ENCODE measurements at regions not wholly inside any gene's neighbourhood (a gene's known extent, or its start where the extent isn't known, plus 50 kb on each side); places are given as distances from the start of the nearest gene placed in this dataset.
A peak's percentile ranks its signal among the peaks of the same experiment; 100 is the strongest.

- no peaks in the 10 kb centered on the region for H3K36me3 ChIP-seq
- H3K9me3 ChIP-seq = no peaks in the 10 kb centered on the region
- TF ChIP-seq CTCF (IDR thresholded peaks at IDR 0.05) = no peak
- TF ChIP-seq POLR2A (IDR thresholded peaks at IDR 0.05) = no peak
- no peak for TF ChIP-seq EP300 (IDR thresholded peaks at IDR 0.05)
- TF ChIP-seq POLR2AphosphoS5 (IDR thresholded peaks at IDR 0.05) = no peak
- no peak for DNase-seq
- peaks cover 0 to 14% (median 10%) of the 10 kb centered on the region in 4 donors for H3K4me1 ChIP-seq
- no peaks in the 10 kb centered on the region for H3K27me3 ChIP-seq
- intact Hi-C loops (cut with DNase I) = no loop called here
- H3K4me3 ChIP-seq = no peak overlapping the region
- peak overlapping the region in 1 of 4 donors; percentile 41 for H3K27ac ChIP-seq
- WGBS, 2 donors = 85 to 93% methylated on average over 3 of the region's 3 CpGs
Observed at GRCh38 chr1:239527051-239527693, 140.8 kb downstream of the CHRM3 start.

GRCh38 chr1:239536165-239536849 lies 149.9 kb downstream of the CHRM3 start:
- peaks cover 0 to 41% (median 31%) of the 10 kb centered on the region in 4 donors for H3K4me1 ChIP-seq
- intact Hi-C loops (cut with DNase I) = no loop called here
- no peaks in the 10 kb centered on the region for H3K27me3 ChIP-seq
- no peak for TF ChIP-seq POLR2A (IDR thresholded peaks at IDR 0.05)
- TF ChIP-seq POLR2AphosphoS5 (IDR thresholded peaks at IDR 0.05) = no peak
- no peak for TF ChIP-seq EP300 (IDR thresholded peaks at IDR 0.05)
- peak overlapping the region in 2 of 4 donors; percentile 17 to 19 for H3K27ac ChIP-seq
- WGBS, 2 donors = 72 to 73% methylated on average over 5 of the region's 5 CpGs
- no peak overlapping the region for H3K4me3 ChIP-seq
- H3K36me3 ChIP-seq = no peaks in the 10 kb centered on the region
- H3K9me3 ChIP-seq = no peaks in the 10 kb centered on the region
- no peak for DNase-seq

- TF ChIP-seq EP300 (IDR thresholded peaks at IDR 0.05) = no peak
- no peak for TF ChIP-seq POLR2AphosphoS5 (IDR thresholded peaks at IDR 0.05)
- no peak for TF ChIP-seq CTCF (IDR thresholded peaks at IDR 0.05)
- TF ChIP-seq POLR2A (IDR thresholded peaks at IDR 0.05) = no peak
Observed at GRCh38 chr1:239537795-239538194, 151.4 kb downstream of the CHRM3 start.

GRCh38 chr1:239538239-239538988 lies 152.0 kb downstream of the CHRM3 start:
- Histone ChIP-seq H3K27ac (peak overlapping the region; percentile 3 to 37 (median 12)), H3K27me3 (no peaks in the 10 kb centered on the region), H3K9me3 (no peaks in the 10 kb centered on the region), H3K4me3 (no peak overlapping the region), H3K4me1 (peaks cover 0 to 41% (median 31%) of the 10 kb centered on the region in 4 donors), H3K36me3 (no peaks in the 10 kb centered on the region)
- no peak for DNase-seq
- TF ChIP-seq POLR2AphosphoS5 (IDR thresholded peaks at IDR 0.05) = no peak
- TF ChIP-seq POLR2A (IDR thresholded peaks at IDR 0.05) = no peak
- no peak for TF ChIP-seq EP300 (IDR thresholded peaks at IDR 0.05)
- TF ChIP-seq CTCF (IDR thresholded peaks at IDR 0.05) = no peak
- WGBS, 2 donors = 41 to 58% methylated on average over 2 of the region's 2 CpGs
- intact Hi-C loops (cut with DNase I) = no loop called here

More at GRCh38 chr1:239537795-239538194, 151.4 kb downstream of the CHRM3 start:
- intact Hi-C loops (cut with DNase I) = no loop called here
- no peak overlapping the region for H3K4me3 ChIP-seq
- no peaks in the 10 kb centered on the region for H3K36me3 ChIP-seq
- H3K9me3 ChIP-seq = no peaks in the 10 kb centered on the region
- WGBS, 2 donors = 39 to 55% methylated on average over 3 of the region's 3 CpGs
- no peak for DNase-seq
- peak overlapping the region; percentile 9 to 37 (median 17) for H3K27ac ChIP-seq
- no peaks in the 10 kb centered on the region for H3K27me3 ChIP-seq
- H3K4me1 ChIP-seq = peaks cover 0 to 41% (median 31%) of the 10 kb centered on the region in 4 donors

- Histone ChIP-seq H3K36me3 (no peaks in the 10 kb centered on the region), H3K27ac (peak overlapping the region in 1 of 4 donors; percentile 37), H3K4me3 (no peak overlapping the region), H3K27me3 (no peaks in the 10 kb centered on the region), H3K4me1 (peaks cover 0 to 41% (median 31%) of the 10 kb centered on the region in 4 donors), H3K9me3 (no peaks in the 10 kb centered on the region)
- TF ChIP-seq EP300 (IDR thresholded peaks at IDR 0.05) (no peak), POLR2AphosphoS5 (IDR thresholded peaks at IDR 0.05) (no peak), POLR2A (IDR thresholded peaks at IDR 0.05) (no peak), CTCF (IDR thresholded peaks at IDR 0.05) (no peak)
- intact Hi-C loops (cut with DNase I) = no loop called here
- no peak for DNase-seq
- 88 to 94% methylated on average over 2 of the region's 2 CpGs for WGBS, 2 donors
Observed at GRCh38 chr1:239539051-239539450, 152.7 kb downstream of the CHRM3 start.
